IPS-18a (cell line): ENCODE measurements at regions not wholly inside any gene's neighbourhood (a gene's known extent, or its start where the extent isn't known, plus 50 kb on each side); places are given as distances from the start of the nearest gene placed in this dataset.

ENCODE experiments used
- H3K27ac ChIP-seq: one replicate; pipeline ENCODE4 v1.5.1; 2013; ENCODE audit warnings: low read length
- H3K27me3 ChIP-seq: one replicate; pipeline ENCODE4 v1.6.1; 2013; ENCODE audit warnings: mild to moderate bottlenecking, low read length; ENCODE audit not compliant: control insufficient read depth, insufficient read depth
- H3K36me3 ChIP-seq: one replicate; pipeline ENCODE4 v1.6.1; 2013; ENCODE audit warnings: low read depth, low read length; ENCODE audit not compliant: control insufficient read depth
- H3K4me1 ChIP-seq: one replicate; pipeline ENCODE4 v1.6.1; 2013; ENCODE audit warnings: low read depth, low read length; ENCODE audit not compliant: control insufficient read depth
- H3K4me3 ChIP-seq: one replicate; pipeline ENCODE4 v1.5.1; 2013; ENCODE audit warnings: low read length
- H3K9ac ChIP-seq: one replicate; pipeline ENCODE4 v1.6.1; 2013; ENCODE audit warnings: mild to moderate bottlenecking, low read length, moderate library complexity
- H3K9me3 ChIP-seq: one replicate; pipeline ENCODE4 v1.6.1; 2013; ENCODE audit warnings: low read depth, low read length; ENCODE audit not compliant: control insufficient read depth

DNA sequence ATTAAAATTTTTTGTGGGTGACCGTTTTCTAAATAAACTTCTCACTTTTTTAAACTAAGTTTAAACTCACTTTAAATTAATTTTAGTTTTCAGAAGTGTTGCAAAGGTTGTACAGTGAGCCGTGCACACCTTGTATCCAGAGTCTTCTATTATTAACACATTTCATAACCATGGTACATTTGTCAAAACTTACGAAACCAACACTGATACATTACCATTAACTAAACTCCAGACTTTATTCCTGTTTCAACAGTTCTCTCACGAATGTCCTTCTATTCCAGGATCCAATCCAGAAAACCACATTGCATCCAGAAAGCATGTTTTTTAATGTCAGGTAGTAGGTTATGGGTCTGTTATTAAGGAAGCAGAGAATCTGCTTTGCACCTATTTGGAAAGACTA, 319.9 kb downstream of the CBLN4 start:
- Histone ChIP-seq H3K27me3 (no peaks in the 10 kb centered on the region), H3K4me3 (no peak overlapping the region), H3K4me1 (peaks cover 8% of the 10 kb centered on the region), H3K9ac (no peak overlapping the region), H3K9me3 (no peaks in the 10 kb centered on the region), H3K36me3 (no peaks in the 10 kb centered on the region), H3K27ac (no peak overlapping the region)

DNA sequence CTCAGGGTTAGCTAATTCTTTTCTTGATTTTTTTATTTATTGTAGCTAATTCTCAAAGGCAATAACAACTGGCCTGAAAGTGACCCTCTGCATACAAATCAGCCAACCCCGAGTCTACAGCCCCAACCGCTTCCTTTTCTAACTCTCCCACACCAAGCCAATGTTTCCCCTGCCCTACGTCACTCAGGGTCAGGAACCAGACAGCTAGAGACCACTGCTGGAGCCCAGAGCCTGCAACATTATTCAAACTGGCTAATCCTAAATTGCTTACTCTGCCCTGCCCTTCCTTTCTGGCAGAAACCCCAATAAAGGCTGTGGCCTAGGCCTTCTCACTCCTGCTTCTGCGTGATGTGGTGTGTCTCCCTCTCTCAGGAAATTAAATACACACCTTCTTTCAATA, 320.7 kb downstream of the CBLN4 start:
- no peaks in the 10 kb centered on the region for H3K27me3 ChIP-seq

DNA sequence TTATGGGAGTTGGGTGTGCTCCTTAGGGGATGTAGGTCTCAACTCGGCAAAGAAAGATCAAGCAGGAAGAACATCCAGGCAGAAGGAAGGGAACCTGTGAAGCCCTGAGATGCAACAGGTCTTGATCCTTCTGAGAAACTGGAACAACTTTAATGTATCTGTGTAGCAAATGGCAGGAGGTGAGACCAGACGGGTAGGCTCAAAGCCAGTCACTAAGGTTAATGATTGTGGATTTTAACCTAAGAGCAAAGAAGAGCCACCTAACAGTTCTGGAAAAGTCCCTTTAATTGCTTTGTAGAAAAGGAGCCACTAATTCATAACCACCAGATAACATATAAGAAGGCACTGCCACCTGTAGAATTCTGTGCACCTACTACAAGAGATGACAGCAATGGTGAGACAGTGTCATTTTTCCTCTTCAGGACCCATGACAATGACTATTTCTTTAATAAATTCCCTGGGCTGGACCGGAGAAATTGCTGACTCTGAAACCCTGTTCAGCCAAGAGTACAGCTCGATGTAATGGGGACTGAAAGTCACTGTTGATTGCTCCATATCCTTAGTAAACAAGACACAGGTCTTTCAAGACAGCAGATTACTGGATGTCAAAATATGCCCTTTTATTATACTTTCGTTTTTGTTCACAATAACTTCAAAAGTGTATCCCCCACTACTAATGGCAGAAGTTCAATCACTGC, 326.2 kb downstream of the CBLN4 start:
- no peak overlapping the region for H3K4me3 ChIP-seq
- H3K9ac ChIP-seq, result no peak overlapping the region
- no peaks in the 10 kb centered on the region for H3K36me3 ChIP-seq
- peaks cover 8% of the 10 kb centered on the region for H3K4me1 ChIP-seq
- H3K27me3 ChIP-seq, result no peaks in the 10 kb centered on the region
- no peak overlapping the region for H3K27ac ChIP-seq
- H3K9me3 ChIP-seq, result no peaks in the 10 kb centered on the region

More for the DNA sequence above, 320.7 kb downstream of the CBLN4 start:
- Histone ChIP-seq H3K4me1 (peaks cover 8% of the 10 kb centered on the region), H3K9ac (no peak overlapping the region), H3K9me3 (no peaks in the 10 kb centered on the region), H3K36me3 (no peaks in the 10 kb centered on the region), H3K27ac (no peak overlapping the region), H3K4me3 (no peak overlapping the region)

DNA sequence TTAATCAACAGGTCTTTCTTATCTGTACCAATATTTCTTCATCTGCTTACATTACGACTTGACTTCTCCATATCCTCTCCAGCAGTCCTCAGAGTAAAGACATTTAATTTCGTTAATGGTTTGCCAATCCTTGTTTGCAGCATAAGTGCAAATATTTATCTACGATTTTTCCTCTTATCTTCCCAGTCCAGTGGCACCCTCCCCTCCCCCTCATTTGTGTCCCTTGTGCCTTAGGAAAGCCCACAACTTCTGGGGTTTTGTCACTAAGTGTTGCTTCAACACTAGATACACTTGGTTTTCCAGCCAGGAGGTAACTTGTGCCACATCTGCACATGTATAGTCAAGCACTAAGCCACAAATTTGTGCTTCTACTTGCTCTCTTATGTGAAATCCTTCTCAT, 327.2 kb downstream of the CBLN4 start:
- Histone ChIP-seq H3K9me3 (no peaks in the 10 kb centered on the region), H3K27ac (no peak overlapping the region), H3K27me3 (no peaks in the 10 kb centered on the region), H3K4me1 (peaks cover 8% of the 10 kb centered on the region), H3K9ac (no peak overlapping the region), H3K4me3 (no peak overlapping the region), H3K36me3 (no peaks in the 10 kb centered on the region)

DNA sequence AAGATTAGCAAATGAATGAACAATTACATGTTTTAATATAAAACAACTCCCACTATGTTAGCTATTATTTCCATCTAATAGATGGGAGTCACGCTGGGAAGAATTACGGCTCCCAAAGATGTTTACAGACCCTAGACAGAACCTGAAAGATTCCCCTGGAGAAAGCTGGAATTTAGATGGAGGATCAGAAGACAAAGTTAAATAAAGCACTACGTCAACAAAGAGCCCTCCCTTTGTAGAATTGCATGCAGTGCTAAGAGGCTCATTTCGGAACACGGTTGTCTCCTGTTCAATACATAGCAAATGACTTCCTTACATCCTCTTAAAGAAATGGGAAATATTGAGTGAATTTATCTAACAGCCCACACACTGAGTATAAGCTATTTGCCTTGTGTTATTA, 328.3 kb downstream of the CBLN4 start:
- Histone ChIP-seq H3K9ac (no peak overlapping the region), H3K9me3 (no peaks in the 10 kb centered on the region), H3K36me3 (no peaks in the 10 kb centered on the region), H3K27ac (no peak overlapping the region), H3K4me3 (no peak overlapping the region), H3K27me3 (no peaks in the 10 kb centered on the region), H3K4me1 (peaks cover 6% of the 10 kb centered on the region)

DNA sequence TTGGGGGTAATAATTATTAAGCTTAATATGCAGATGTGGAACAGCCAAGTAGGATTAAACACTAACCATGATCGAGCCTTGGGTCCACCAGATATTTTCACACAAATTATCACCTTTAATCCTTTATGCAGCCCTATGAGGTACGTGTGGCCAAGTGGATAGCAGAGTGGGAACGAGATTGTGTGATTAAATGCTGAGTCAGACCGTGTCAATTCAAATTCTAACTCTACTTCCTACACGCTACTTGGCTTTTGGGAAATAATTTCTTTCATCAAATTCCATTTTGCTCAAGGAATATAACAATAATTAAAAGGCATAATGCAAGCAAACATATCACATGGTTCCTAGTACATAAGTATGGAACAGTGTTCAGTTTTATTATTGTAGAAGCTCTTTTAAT, 329.2 kb downstream of the CBLN4 start:
- Histone ChIP-seq H3K27me3 (no peaks in the 10 kb centered on the region), H3K9ac (no peak overlapping the region), H3K36me3 (no peaks in the 10 kb centered on the region), H3K9me3 (no peaks in the 10 kb centered on the region), H3K4me1 (no peaks in the 10 kb centered on the region), H3K4me3 (no peak overlapping the region), H3K27ac (no peak overlapping the region)

DNA sequence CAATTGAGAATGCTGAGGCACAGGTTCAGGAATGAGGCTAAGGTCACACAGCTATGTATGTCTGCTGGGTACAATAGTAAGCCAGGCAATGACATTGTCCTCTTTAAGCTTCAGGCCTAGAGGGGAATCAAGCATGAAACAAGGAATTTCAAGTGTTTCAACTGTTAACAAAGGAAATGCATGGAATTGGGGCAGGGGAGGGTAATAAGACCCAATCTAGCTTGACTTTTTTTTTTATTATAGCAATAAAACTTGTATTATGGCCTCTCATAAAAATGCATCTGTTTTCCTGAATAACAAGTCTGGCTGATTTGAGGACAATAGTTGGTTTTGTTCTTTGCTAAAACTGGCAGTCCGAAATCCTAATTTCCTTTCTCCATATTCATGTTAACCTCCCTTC, 336.7 kb downstream of the CBLN4 start:
- H3K9ac ChIP-seq, result no peak overlapping the region
- no peak overlapping the region for H3K27ac ChIP-seq
- no peaks in the 10 kb centered on the region for H3K4me1 ChIP-seq
- H3K36me3 ChIP-seq, result no peaks in the 10 kb centered on the region
- H3K4me3 ChIP-seq, result no peak overlapping the region
- no peaks in the 10 kb centered on the region for H3K27me3 ChIP-seq
- H3K9me3 ChIP-seq, result no peaks in the 10 kb centered on the region

DNA sequence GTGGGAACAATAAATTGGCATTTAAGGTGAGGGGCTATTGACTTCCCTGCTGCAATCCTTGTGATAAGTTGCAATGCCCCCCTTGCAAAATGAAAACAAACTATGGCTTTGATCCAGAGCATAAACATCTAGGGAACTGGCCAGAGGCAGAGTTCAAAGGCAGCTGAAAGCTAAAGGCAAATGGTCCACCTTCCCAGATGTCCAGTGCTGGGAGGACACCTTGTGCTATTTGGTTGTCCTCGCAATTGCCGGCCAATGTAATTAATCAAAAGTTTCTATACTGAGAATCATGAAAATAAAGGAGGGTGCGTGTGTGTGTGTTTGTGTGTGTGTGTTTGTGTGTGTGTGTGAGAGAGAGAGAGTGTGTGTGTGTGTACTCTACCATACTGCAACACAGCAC, 337.4 kb downstream of the CBLN4 start:
- no peaks in the 10 kb centered on the region for H3K36me3 ChIP-seq
- H3K9me3 ChIP-seq, result no peaks in the 10 kb centered on the region
- no peaks in the 10 kb centered on the region for H3K27me3 ChIP-seq
- no peak overlapping the region for H3K27ac ChIP-seq
- no peaks in the 10 kb centered on the region for H3K4me1 ChIP-seq
- no peak overlapping the region for H3K4me3 ChIP-seq
- H3K9ac ChIP-seq, result no peak overlapping the region

DNA sequence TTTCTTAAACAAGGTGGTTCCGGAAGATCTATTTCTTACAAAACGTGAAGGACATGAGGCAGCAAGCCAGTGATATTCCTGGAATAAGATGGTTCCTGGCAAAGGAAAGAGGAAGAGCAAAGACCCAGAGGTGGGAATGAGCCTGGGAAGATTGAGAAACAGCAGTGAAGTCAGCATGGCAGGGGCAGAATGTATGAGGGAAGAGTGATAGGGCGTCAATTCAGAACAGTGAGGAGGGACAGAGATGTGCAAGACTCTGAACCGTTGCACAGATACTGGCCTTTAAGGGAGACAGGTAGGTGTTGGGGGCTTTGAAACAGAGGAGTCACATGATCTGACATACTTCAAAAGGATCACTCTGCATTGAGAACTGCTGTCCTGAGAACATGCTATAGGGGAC, 338.3 kb downstream of the CBLN4 start:
- Histone ChIP-seq H3K4me1 (no peaks in the 10 kb centered on the region), H3K4me3 (no peak overlapping the region), H3K36me3 (no peaks in the 10 kb centered on the region), H3K9ac (no peak overlapping the region), H3K27ac (no peak overlapping the region), H3K9me3 (no peaks in the 10 kb centered on the region), H3K27me3 (no peaks in the 10 kb centered on the region)

DNA sequence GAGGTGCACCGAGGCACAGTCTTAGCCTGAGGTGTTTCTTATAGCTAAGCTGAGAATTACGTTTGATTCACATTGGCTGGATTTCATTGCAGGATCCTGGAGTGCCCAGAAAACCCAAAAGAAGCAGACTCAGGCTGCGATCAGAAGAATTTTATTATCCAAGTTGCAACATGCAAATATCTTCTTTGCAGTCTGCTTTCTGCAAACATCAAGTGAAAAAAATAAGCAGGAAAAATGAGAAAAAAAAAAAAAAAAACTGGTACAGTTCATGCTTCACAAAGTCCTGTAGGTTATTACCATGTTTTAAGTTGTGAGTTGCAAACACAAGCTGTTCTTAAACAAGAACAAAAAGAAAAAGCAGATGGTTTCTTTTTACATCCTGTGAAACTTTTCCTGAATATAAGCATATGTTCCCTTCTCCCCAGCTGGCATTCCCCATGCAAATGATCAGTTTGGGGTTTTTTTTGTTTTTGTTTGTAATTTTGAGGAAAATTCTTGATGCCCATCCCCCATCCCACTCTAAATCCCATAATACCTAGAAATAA, 349.0 kb downstream of the CBLN4 start:
- Histone ChIP-seq H3K9ac (no peak overlapping the region), H3K36me3 (no peaks in the 10 kb centered on the region), H3K27me3 (no peaks in the 10 kb centered on the region), H3K4me1 (no peaks in the 10 kb centered on the region), H3K4me3 (no peak overlapping the region), H3K9me3 (no peaks in the 10 kb centered on the region), H3K27ac (no peak overlapping the region)

DNA sequence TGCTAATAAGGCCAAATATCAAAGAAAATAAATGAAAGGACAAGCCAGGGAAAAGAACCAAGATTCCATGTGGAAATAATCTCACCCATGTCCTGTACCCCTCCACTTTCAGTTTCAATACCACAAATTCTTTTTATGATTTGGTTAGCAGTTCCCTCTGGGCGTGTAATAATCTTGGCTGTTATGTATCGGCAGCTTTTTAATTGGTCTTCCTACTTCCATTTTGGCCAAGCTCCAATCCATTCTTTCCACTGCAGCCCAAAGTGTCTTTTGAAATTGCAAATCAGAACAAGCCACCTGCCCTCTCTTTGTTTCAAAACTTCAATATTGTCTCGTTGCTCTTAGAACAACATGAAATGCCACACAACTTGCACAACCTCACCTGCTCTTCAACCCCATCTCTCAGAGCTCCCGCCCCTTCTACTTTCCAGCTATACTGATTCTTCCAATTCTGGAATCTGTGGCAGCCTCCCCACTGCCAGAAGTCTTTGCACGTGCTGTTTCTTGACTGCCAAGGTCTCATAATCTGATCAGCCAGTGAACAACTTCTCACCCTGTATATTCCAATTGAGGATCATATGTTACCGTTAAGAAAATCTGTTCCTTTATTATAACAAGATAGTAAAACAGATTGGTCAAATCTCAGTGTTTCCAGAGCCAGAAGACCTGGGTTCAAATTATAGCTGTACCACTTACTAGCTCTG, 354.5 kb downstream of the CBLN4 start:
- no peaks in the 10 kb centered on the region for H3K9me3 ChIP-seq
- no peak overlapping the region for H3K9ac ChIP-seq
- no peak overlapping the region for H3K27ac ChIP-seq
- H3K4me3 ChIP-seq, result no peak overlapping the region
- H3K27me3 ChIP-seq, result no peaks in the 10 kb centered on the region
- H3K36me3 ChIP-seq, result no peaks in the 10 kb centered on the region
- H3K4me1 ChIP-seq, result no peaks in the 10 kb centered on the region

DNA sequence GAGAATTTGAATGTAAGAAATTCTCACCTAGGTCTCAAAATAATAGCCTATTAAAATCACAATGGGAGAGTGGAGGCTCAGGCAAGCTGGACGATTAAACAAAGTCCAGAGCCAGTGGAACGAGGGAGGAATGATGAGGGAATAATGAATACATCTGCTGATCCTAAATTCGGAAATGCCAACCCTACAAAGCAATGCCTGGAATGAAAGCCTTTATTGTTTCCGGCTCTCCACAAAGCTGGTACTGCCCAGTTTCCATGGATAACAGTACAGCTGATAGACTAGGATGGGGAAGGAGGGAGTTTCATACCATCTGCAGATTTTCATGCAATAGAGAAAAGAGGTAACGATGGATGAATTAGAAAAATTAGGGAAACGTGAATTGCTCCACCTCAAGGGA, 356.1 kb downstream of the CBLN4 start:
- no peaks in the 10 kb centered on the region for H3K9me3 ChIP-seq
- no peak overlapping the region for H3K4me3 ChIP-seq
- no peaks in the 10 kb centered on the region for H3K4me1 ChIP-seq
- no peaks in the 10 kb centered on the region for H3K36me3 ChIP-seq
- no peak overlapping the region for H3K9ac ChIP-seq
- no peak overlapping the region for H3K27ac ChIP-seq
- no peaks in the 10 kb centered on the region for H3K27me3 ChIP-seq
